DOHH2 (cell line): ENCODE measurements at regions not wholly inside any gene's neighbourhood (a gene's known extent, or its start where the extent isn't known, plus 50 kb on each side); places are given as distances from the start of the nearest gene placed in this dataset.

Experiments
- CTCF ChIP-seq: fragments of 200-600 bp; sonication (generic); IDR thresholded peaks from one replicate; pipeline ENCODE4 v1.5.1; 2014; ENCODE audit warnings: antibody characterized with exemption, mild to moderate bottlenecking, low read depth, low read length; ENCODE audit not compliant: poor library complexity, severe bottlenecking
- EZH2phosphoT487 ChIP-seq: fragments of 200-600 bp; sonication (generic); IDR thresholded peaks from 2 replicates; pipeline ENCODE4 v1.6.1; 2017; ENCODE audit warnings: borderline replicate concordance, mild to moderate bottlenecking, antibody characterized with exemption, low read length, moderate library complexity, mixed read lengths

GRCh38 chr9:75803130-75803529 is 87.3 kb upstream of the PCSK5 start:
- TF ChIP-seq CTCF (no peak), EZH2phosphoT487 (no peak)
